Astrocyte (in vitro differentiated cells and primary cell): ENCODE measurements at regions not wholly inside any gene's neighbourhood (a gene's known extent, or its start where the extent isn't known, plus 50 kb on each side); places are given as distances from the start of the nearest gene placed in this dataset.

Experiments
- EZH2 ChIP-seq: IDR thresholded peaks from 2 replicates; pipeline ENCODE4 v1.6.1; 2012; ENCODE audit warnings: mild to moderate bottlenecking, low read length, inconsistent platforms; ENCODE audit not compliant: insufficient read depth
- TF ChIP-seq, protein P1 (sequence below): IDR thresholded peaks from 2 replicates; pipeline ENCODE4 v1.5.1; 2011; ENCODE audit warnings: low read depth, mild to moderate bottlenecking, inconsistent platforms, low read length, moderate library complexity; ENCODE audit not compliant: insufficient read depth

DNA sequence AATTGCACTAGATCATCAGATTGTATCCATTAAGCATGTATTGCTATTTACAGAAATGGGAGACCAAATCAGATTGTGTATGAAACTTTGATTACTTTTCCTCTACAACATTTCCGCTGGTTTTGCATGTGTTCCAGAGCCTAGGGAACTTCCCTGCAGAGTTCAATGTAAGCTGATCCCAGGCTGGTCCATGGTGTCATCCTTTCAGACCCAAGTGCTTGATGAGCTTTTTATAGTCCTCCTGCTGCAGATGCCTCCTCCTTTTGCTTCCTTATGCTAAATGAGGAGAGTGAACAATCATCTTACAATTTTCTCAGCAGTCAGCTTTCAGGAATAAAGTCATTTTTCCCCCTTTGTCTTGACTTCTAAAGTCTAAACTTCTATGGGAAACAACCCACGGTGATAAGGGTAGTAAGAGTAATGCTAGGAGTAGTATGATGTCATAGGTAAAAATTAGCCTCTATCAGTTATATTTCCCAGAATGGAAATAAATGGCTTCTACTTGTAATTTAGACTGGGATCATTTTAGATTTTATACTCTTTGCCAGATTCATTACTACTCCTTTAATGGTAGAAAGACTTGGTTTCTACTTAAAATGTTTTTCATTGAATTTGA lies 55.1 kb upstream of the SLC4A4 start:
- TF ChIP-seq EZH2, result no peak
- TF ChIP-seq, protein P1, sequence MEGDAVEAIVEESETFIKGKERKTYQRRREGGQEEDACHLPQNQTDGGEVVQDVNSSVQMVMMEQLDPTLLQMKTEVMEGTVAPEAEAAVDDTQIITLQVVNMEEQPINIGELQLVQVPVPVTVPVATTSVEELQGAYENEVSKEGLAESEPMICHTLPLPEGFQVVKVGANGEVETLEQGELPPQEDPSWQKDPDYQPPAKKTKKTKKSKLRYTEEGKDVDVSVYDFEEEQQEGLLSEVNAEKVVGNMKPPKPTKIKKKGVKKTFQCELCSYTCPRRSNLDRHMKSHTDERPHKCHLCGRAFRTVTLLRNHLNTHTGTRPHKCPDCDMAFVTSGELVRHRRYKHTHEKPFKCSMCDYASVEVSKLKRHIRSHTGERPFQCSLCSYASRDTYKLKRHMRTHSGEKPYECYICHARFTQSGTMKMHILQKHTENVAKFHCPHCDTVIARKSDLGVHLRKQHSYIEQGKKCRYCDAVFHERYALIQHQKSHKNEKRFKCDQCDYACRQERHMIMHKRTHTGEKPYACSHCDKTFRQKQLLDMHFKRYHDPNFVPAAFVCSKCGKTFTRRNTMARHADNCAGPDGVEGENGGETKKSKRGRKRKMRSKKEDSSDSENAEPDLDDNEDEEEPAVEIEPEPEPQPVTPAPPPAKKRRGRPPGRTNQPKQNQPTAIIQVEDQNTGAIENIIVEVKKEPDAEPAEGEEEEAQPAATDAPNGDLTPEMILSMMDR, result no peak
